ENCODE measurements at regions not wholly inside any gene's neighbourhood (a gene's known extent, or its start where the extent isn't known, plus 50 kb on each side); places are given as distances from the start of the nearest gene placed in this dataset.

GRCh38 chr11:30741039-30741550 lies 154.9 kb upstream of the MPPED2 start:
- Histone ChIP-seq H3K9me3 (no peaks in the 10 kb centered on the region), H3K4me3 (ENCODE audit: low read depth, low read length) (no peak overlapping the region), H3K4me1 (peaks cover 8% of the 10 kb centered on the region; the same call in 1 of the 2 replicates), H3K36me3 (ENCODE audit: control insufficient read depth, insufficient read depth, low read length) (no peaks in the 10 kb centered on the region), H3K27me3 (replicated peaks; ENCODE audit: control insufficient read depth, insufficient read depth, low read length) (no peaks in the 10 kb centered on the region)
- DNase-seq = peak in 1 of 2 experiments; percentile 9
- Mint-ChIP-seq H3K27me3 (ENCODE audit: insufficient read depth, unreplicated experiment) (no peaks in the 10 kb centered on the region), H3K4me1 (ENCODE audit: low read depth, unreplicated experiment) (no peaks in the 10 kb centered on the region), H3K9me3 (ENCODE audit: unreplicated experiment) (no peaks in the 10 kb centered on the region), H3K27ac (ENCODE audit: unreplicated experiment) (no peak overlapping the region), H3K36me3 (ENCODE audit: insufficient read depth, unreplicated experiment) (no peaks in the 10 kb centered on the region), H3K4me3 (ENCODE audit: unreplicated experiment) (no peak overlapping the region)
- intact Hi-C loops (cut with micrococcal nuclease; ENCODE audit: unreplicated experiment) = no loop called here
- BruUV-seq (replicated peaks) = no TSS peak
- no peak for TF ChIP-seq CTCF (IDR thresholded peaks at IDR 0.05; ENCODE audit: insufficient read depth in 1 of 2, low read depth in 1 of 2, low read length in 1 of 2, severe bottlenecking in 1 of 2, unreplicated experiment in 1 of 2)
- ChIA-PET CTCF (no interaction called here), POLR2A (no interaction called here)

- Histone ChIP-seq H3K36me3 (ENCODE audit: control insufficient read depth, insufficient read depth, low read length) (no peaks in the 10 kb centered on the region), H3K27me3 (replicated peaks; ENCODE audit: control insufficient read depth, insufficient read depth, low read length) (no peaks in the 10 kb centered on the region), H3K4me3 (ENCODE audit: low read depth, low read length) (no peak overlapping the region), H3K9me3 (no peaks in the 10 kb centered on the region), H3K4me1 (peaks cover 8% of the 10 kb centered on the region; the same call in 1 of the 2 replicates)
- H3K4me3 Mint-ChIP-seq (ENCODE audit: unreplicated experiment) = no peak overlapping the region
- H3K27me3 Mint-ChIP-seq (ENCODE audit: insufficient read depth, unreplicated experiment) = no peaks in the 10 kb centered on the region
- intact Hi-C loops (cut with micrococcal nuclease; ENCODE audit: unreplicated experiment) = no loop called here
- TF ChIP-seq CTCF (IDR thresholded peaks at IDR 0.05; ENCODE audit: insufficient read depth in 1 of 2, low read depth in 1 of 2, low read length in 1 of 2, severe bottlenecking in 1 of 2, unreplicated experiment in 1 of 2) = no peak
- no peak for DNase-seq
- no peaks in the 10 kb centered on the region for H3K4me1 Mint-ChIP-seq (ENCODE audit: low read depth, unreplicated experiment)
- H3K9me3 Mint-ChIP-seq (ENCODE audit: unreplicated experiment) = no peaks in the 10 kb centered on the region
- no TSS peak for BruUV-seq (replicated peaks)
- CTCF ChIA-PET = no interaction called here
- no peaks in the 10 kb centered on the region for H3K36me3 Mint-ChIP-seq (ENCODE audit: insufficient read depth, unreplicated experiment)
- no peak overlapping the region for H3K27ac Mint-ChIP-seq (ENCODE audit: unreplicated experiment)
- POLR2A ChIA-PET = no interaction called here
Observed at GRCh38 chr11:30740091-30740490, 153.9 kb upstream of the MPPED2 start.

GRCh38 chr11:30735946-30736345 lies 149.8 kb upstream of the MPPED2 start:
- ChIA-PET CTCF (no interaction called here), POLR2A (no interaction called here)
- H3K9me3 ChIP-seq = no peaks in the 10 kb centered on the region
- Mint-ChIP-seq H3K36me3 (ENCODE audit: insufficient read depth, unreplicated experiment) (no peaks in the 10 kb centered on the region), H3K9me3 (ENCODE audit: unreplicated experiment) (no peaks in the 10 kb centered on the region), H3K4me1 (ENCODE audit: low read depth, unreplicated experiment) (no peaks in the 10 kb centered on the region), H3K27ac (ENCODE audit: unreplicated experiment) (no peak overlapping the region), H3K27me3 (ENCODE audit: insufficient read depth, unreplicated experiment) (peaks cover 3% of the 10 kb centered on the region), H3K4me3 (ENCODE audit: unreplicated experiment) (no peak overlapping the region)
- peaks cover 2% of the 10 kb centered on the region; the same call in 1 of the 2 replicates for H3K4me1 ChIP-seq
- intact Hi-C loops (cut with micrococcal nuclease; ENCODE audit: unreplicated experiment) = loop anchor here (10.0 kb wide), 1 partner anchor 179 kb away; no protein-coding TSS in a partner anchor
- DNase-seq = no peak
- no peaks in the 10 kb centered on the region for H3K27me3 ChIP-seq (replicated peaks; ENCODE audit: control insufficient read depth, insufficient read depth, low read length)
- H3K36me3 ChIP-seq (ENCODE audit: control insufficient read depth, insufficient read depth, low read length) = no peaks in the 10 kb centered on the region
- no peak overlapping the region for H3K4me3 ChIP-seq (ENCODE audit: low read depth, low read length)
- no TSS peak for BruUV-seq (replicated peaks)
- TF ChIP-seq CTCF (IDR thresholded peaks at IDR 0.05; ENCODE audit: insufficient read depth in 1 of 2, low read depth in 1 of 2, low read length in 1 of 2, severe bottlenecking in 1 of 2, unreplicated experiment in 1 of 2) = no peak

Data from Caco-2 (cell line).